H9 (cell line): ENCODE measurements at regions not wholly inside any gene's neighbourhood (a gene's known extent, or its start where the extent isn't known, plus 50 kb on each side); places are given as distances from the start of the nearest gene placed in this dataset.

Experiments
- DNase-seq: peaks from one replicate; pipeline ENCODE4 v3.0.0-alpha.2; 2017
- H2AFZ ChIP-seq: one replicate; pipeline ENCODE4 v1.6.1; 2013; ENCODE audit warnings: mild to moderate bottlenecking, low read length, control low read depth, moderate library complexity
- H2AK5ac ChIP-seq: 2 replicates; pipeline ENCODE4 v1.6.1; 2013; ENCODE audit warnings: low read length, control low read depth, mixed read lengths; ENCODE audit not compliant: insufficient read length
- H2BK120ac ChIP-seq: one replicate; pipeline ENCODE4 v1.6.1; 2013; ENCODE audit warnings: low read depth, mild to moderate bottlenecking, low read length, control low read depth, inconsistent platforms; ENCODE audit not compliant: poor library complexity, severe bottlenecking
- H2BK12ac ChIP-seq: 2 replicates; pipeline ENCODE4 v1.6.1; 2013; ENCODE audit warnings: low read length, control low read depth, mixed read lengths, low read depth; ENCODE audit not compliant: insufficient read length
- H2BK15ac ChIP-seq: 2 replicates; pipeline ENCODE4 v1.6.1; 2013; ENCODE audit warnings: low read depth, low read length, control low read depth
- H2BK20ac ChIP-seq: one replicate; pipeline ENCODE4 v1.6.1; 2013; ENCODE audit warnings: low read depth, mild to moderate bottlenecking, low read length, control low read depth, inconsistent platforms; ENCODE audit not compliant: poor library complexity, severe bottlenecking
- H2BK5ac ChIP-seq: 2 replicates; pipeline ENCODE4 v1.6.1; 2013; ENCODE audit warnings: low read length, control low read depth, mixed read lengths; ENCODE audit not compliant: insufficient read length
- H3K14ac ChIP-seq: 2 replicates; pipeline ENCODE4 v1.6.1; 2013; ENCODE audit warnings: low read length, control low read depth; ENCODE audit not compliant: insufficient read depth
- H3K18ac ChIP-seq: 2 replicates; pipeline ENCODE4 v1.6.1; 2013; ENCODE audit warnings: low read depth, mild to moderate bottlenecking, mixed read lengths, low read length, control low read depth; ENCODE audit not compliant: insufficient read length
- H3K23ac ChIP-seq: 2 replicates; pipeline ENCODE4 v1.6.1; 2013; ENCODE audit warnings: low read length, control low read depth, mixed read lengths, low read depth; ENCODE audit not compliant: insufficient read length
- H3K23me2 ChIP-seq: 2 replicates; pipeline ENCODE4 v1.6.1; 2013; ENCODE audit warnings: low read depth, mild to moderate bottlenecking, mixed read lengths, low read length, control low read depth; ENCODE audit not compliant: insufficient read length, poor library complexity, severe bottlenecking
- H3K27ac ChIP-seq: 2 replicates; pipeline ENCODE4 v1.5.1; 2013; ENCODE audit warnings: low read length, control low read depth, mixed read lengths, low read depth; ENCODE audit not compliant: insufficient read length
- H3K27me3 ChIP-seq: 2 replicates; pipeline ENCODE4 v1.6.1; 2013; ENCODE audit warnings: low read length, control low read depth, inconsistent platforms; ENCODE audit not compliant: insufficient read depth
- H3K4ac ChIP-seq: 2 replicates; pipeline ENCODE4 v1.6.1; 2013; ENCODE audit warnings: low read depth, mild to moderate bottlenecking, control low read depth, inconsistent platforms, low read length, moderate library complexity
- H3K4me1 ChIP-seq: 2 replicates; pipeline ENCODE4 v1.6.1; 2013; ENCODE audit warnings: low read length, control low read depth, inconsistent platforms; ENCODE audit not compliant: insufficient read depth
- H3K4me2 ChIP-seq: 2 replicates; pipeline ENCODE4 v1.6.1; 2013; ENCODE audit warnings: low read length, control low read depth, mixed read lengths; ENCODE audit not compliant: insufficient read length, insufficient read depth
- H3K56ac ChIP-seq: 2 replicates; pipeline ENCODE4 v1.6.1; 2013; ENCODE audit warnings: low read depth, mild to moderate bottlenecking, mixed read lengths, low read length, control low read depth; ENCODE audit not compliant: insufficient read length
- H3K79me1 ChIP-seq: 2 replicates; pipeline ENCODE4 v1.6.1; 2013; ENCODE audit warnings: low read depth, mild to moderate bottlenecking, moderate library complexity, low read length, control low read depth, inconsistent platforms; ENCODE audit not compliant: insufficient read depth, poor library complexity, severe bottlenecking
- H3K79me2 ChIP-seq: 2 replicates; pipeline ENCODE4 v1.6.1; 2013; ENCODE audit warnings: low read length, control low read depth, inconsistent platforms; ENCODE audit not compliant: insufficient read depth
- H3K9ac ChIP-seq: 2 replicates; pipeline ENCODE4 v1.6.1; 2013; ENCODE audit warnings: low read length, control low read depth, mixed read lengths; ENCODE audit not compliant: insufficient read length; ENCODE audit errors: extremely low read depth
- H3K9me3 ChIP-seq: one replicate; pipeline ENCODE4 v1.6.1; 2013; ENCODE audit warnings: low read depth, low read length, inconsistent platforms; ENCODE audit not compliant: control insufficient read depth
- H3T11ph ChIP-seq: one replicate; pipeline ENCODE4 v1.6.1; 2013; ENCODE audit warnings: mild to moderate bottlenecking, low read length, control low read depth, inconsistent platforms
- H4K20me1 ChIP-seq: one replicate; pipeline ENCODE4 v1.6.1; 2013; ENCODE audit not compliant: control insufficient read depth, insufficient read length, insufficient read depth
- H4K5ac ChIP-seq: 2 replicates; pipeline ENCODE4 v1.6.1; 2013; ENCODE audit warnings: low read depth, mild to moderate bottlenecking, mixed read lengths, low read length, control low read depth; ENCODE audit not compliant: insufficient read length
- H4K8ac ChIP-seq: replicated peaks from 2 replicates; pipeline ENCODE4 v1.6.1; 2013; ENCODE audit warnings: low read length, control low read depth, mixed read lengths, low read depth; ENCODE audit not compliant: insufficient read length
- H4K91ac ChIP-seq: 2 replicates; pipeline ENCODE4 v1.6.1; 2013; ENCODE audit warnings: low read depth, mild to moderate bottlenecking, moderate library complexity, mixed read lengths, low read length, control low read depth; ENCODE audit not compliant: insufficient read length
- H3K27ac Mint-ChIP-seq, 3 experiments: 2 replicates in 2 of 3; 3 replicates in 1 of 3; pipeline ENCODE4 v1.8.0; 2020 to 2021; ENCODE audit warnings: mixed read lengths in 3 of 3, mild to moderate bottlenecking in 1 of 3, moderate library complexity in 1 of 3
- H3K27me3 Mint-ChIP-seq: 2 replicates; pipeline ENCODE4 v1.8.0; 2021; ENCODE audit warnings: low read depth, mild to moderate bottlenecking, moderate library complexity, mixed read lengths
- H3K36me3 Mint-ChIP-seq, 3 experiments: 2 replicates in 2 of 3; 3 replicates in 1 of 3; pipeline ENCODE4 v1.8.0; 2020 to 2021; ENCODE audit warnings: low read depth in 3 of 3, mixed read lengths in 3 of 3; ENCODE audit not compliant: insufficient read depth in 1 of 3
- H3K4me1 Mint-ChIP-seq, 2 experiments: 2 replicates each; pipeline ENCODE4 v1.8.0; 2020; ENCODE audit warnings: mixed read lengths in 2 of 2
- H3K4me3 Mint-ChIP-seq, 2 experiments: 2 replicates in 1 of 2; 3 replicates in 1 of 2; pipeline ENCODE4 v1.8.0; 2020 to 2021; ENCODE audit warnings: mild to moderate bottlenecking in 2 of 2, mixed read lengths in 2 of 2, moderate library complexity in 1 of 2
- H3K9me3 Mint-ChIP-seq, 2 experiments: 2 replicates in 1 of 2; 3 replicates in 1 of 2; pipeline ENCODE4 v1.8.0; 2020; ENCODE audit warnings: mild to moderate bottlenecking in 2 of 2, mixed read lengths in 2 of 2, moderate library complexity in 1 of 2
- WGBS: extraction: QIAGEN DNeasy Blood & Tissue Kit; methylation state at CpG from one replicate; pipeline ENCODE4 v1.1.7; 2013; ENCODE audit warnings: missing lambda C conversion rate, low lambda C conversion rate, mixed read lengths; ENCODE audit not compliant: insufficient read length; ENCODE audit errors: extremely low coverage; 5-methylcytosine and 5-hydroxymethylcytosine counted together
- TF ChIP-seq, protein P1 (sequence below): fragments of 200-600 bp; sonication (generic); conservative IDR thresholded peaks from 3 replicates; pipeline ENCODE4 v1.8.0; 2021; ENCODE audit warnings: antibody characterized with exemption, mild to moderate bottlenecking

DNA sequence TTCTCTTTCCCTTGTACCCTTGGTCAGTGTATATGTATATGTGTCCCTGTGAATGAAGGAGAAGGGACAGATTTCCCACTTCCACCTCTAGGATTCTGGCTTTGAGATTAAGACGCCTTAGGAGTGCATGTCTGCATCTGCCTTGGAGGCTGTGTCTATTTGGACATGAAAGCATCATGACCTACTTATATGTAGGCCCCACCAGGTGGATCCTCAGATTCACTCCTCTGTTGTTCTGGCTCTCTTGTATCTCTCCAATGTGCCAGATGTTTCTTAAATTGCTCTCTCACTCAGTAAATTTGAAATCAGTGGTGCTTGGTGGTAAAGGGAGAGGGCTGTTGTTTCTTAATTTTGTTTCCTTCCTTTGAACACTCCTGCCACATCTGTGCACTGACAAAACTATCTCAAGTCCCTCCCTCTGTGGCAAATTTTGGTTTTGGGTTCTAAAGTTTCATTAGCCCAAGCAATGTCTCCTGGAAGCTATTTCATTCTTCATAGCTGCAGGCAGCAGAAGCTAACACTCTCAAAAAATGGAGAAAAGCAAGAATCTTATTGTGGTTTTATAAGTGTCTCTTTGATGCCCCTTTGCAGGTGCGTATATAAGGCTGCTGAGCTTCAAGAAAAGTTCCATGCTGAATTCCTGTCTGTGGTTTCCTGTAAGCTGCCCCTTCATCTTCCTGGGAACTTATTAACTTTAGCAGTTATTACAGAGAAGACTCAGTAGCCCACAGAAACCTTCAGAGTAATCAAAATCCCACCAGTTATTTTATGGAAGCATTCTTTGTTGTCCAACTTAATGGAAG is 179.7 kb upstream of the SETBP1 start:
- Histone ChIP-seq H3K4me2 (no peak overlapping the region), H4K8ac (no peak overlapping the region), H3K23ac (no peak overlapping the region), H2BK5ac (no peak overlapping the region), H4K91ac (no peak overlapping the region), H2BK15ac (no peak overlapping the region), H2BK12ac (no peak overlapping the region), H3K79me2 (no peaks in the 10 kb centered on the region), H3K23me2 (no peaks in the 10 kb centered on the region), H3K4ac (no peak overlapping the region), H3T11ph (no peak overlapping the region), H2AK5ac (no peak overlapping the region), H4K20me1 (no peaks in the 10 kb centered on the region), H3K18ac (no peak overlapping the region), H3K27ac (no peak overlapping the region), H3K14ac (no peak overlapping the region), H3K4me1 (no peaks in the 10 kb centered on the region), H3K56ac (no peak overlapping the region), H2BK20ac (no peak overlapping the region), H3K79me1 (no peaks in the 10 kb centered on the region), H4K5ac (no peak overlapping the region), H2AFZ (no peak overlapping the region), H3K9ac (no peak overlapping the region), H3K9me3 (no peaks in the 10 kb centered on the region), H3K27me3 (no peaks in the 10 kb centered on the region), H2BK120ac (no peak overlapping the region)
- DNase-seq = no peak
- H3K9me3 Mint-ChIP-seq = no peaks in the 10 kb centered on the region
- H3K27ac Mint-ChIP-seq = no peak overlapping the region
- WGBS = no CpG with 5 or more reads among the region's 2 CpGs
- no peaks in the 10 kb centered on the region for H3K36me3 Mint-ChIP-seq
- no peak overlapping the region for H3K4me3 Mint-ChIP-seq
- no peaks in the 10 kb centered on the region; the same call in 1 of the 2 replicates for H3K27me3 Mint-ChIP-seq
- H3K4me1 Mint-ChIP-seq = no peaks in the 10 kb centered on the region
- TF ChIP-seq, protein P1, sequence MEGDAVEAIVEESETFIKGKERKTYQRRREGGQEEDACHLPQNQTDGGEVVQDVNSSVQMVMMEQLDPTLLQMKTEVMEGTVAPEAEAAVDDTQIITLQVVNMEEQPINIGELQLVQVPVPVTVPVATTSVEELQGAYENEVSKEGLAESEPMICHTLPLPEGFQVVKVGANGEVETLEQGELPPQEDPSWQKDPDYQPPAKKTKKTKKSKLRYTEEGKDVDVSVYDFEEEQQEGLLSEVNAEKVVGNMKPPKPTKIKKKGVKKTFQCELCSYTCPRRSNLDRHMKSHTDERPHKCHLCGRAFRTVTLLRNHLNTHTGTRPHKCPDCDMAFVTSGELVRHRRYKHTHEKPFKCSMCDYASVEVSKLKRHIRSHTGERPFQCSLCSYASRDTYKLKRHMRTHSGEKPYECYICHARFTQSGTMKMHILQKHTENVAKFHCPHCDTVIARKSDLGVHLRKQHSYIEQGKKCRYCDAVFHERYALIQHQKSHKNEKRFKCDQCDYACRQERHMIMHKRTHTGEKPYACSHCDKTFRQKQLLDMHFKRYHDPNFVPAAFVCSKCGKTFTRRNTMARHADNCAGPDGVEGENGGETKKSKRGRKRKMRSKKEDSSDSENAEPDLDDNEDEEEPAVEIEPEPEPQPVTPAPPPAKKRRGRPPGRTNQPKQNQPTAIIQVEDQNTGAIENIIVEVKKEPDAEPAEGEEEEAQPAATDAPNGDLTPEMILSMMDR = no peak
